ENCODE measurements at regions not wholly inside any gene's neighbourhood (a gene's known extent, or its start where the extent isn't known, plus 50 kb on each side); places are given as distances from the start of the nearest gene placed in this dataset.

DNA sequence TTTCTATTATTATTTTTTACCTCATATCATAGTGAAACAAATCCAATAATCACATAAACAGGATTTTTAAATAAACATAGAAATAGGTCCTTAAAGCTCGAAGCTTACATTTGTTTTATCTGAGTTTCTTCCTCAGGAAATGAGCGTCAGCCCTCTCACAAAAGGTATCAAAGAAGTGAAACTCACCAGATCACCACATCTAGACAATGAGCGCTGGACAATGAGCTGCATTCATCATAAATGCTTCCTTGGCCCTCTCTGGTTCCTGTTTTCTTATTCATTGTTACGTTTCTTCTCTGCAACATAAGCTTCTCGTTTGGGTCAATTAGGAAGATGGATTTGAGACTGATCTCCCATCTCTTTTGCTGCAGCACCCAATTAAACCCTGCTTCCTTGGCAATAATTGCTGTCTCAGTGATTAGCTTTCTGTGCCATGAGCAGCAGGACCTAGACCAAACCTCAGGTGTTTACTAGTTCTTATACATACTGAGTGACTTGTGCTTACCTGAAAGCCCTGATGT lies 649.9 kb upstream of the LUZP2 start:
- TF ChIP-seq, protein P1, sequence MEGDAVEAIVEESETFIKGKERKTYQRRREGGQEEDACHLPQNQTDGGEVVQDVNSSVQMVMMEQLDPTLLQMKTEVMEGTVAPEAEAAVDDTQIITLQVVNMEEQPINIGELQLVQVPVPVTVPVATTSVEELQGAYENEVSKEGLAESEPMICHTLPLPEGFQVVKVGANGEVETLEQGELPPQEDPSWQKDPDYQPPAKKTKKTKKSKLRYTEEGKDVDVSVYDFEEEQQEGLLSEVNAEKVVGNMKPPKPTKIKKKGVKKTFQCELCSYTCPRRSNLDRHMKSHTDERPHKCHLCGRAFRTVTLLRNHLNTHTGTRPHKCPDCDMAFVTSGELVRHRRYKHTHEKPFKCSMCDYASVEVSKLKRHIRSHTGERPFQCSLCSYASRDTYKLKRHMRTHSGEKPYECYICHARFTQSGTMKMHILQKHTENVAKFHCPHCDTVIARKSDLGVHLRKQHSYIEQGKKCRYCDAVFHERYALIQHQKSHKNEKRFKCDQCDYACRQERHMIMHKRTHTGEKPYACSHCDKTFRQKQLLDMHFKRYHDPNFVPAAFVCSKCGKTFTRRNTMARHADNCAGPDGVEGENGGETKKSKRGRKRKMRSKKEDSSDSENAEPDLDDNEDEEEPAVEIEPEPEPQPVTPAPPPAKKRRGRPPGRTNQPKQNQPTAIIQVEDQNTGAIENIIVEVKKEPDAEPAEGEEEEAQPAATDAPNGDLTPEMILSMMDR (IDR thresholded peaks at IDR 0.05), result no peak
- no peak for TF ChIP-seq POLR2A (IDR thresholded peaks at IDR 0.05)
